NT2/D1 (cell line): ENCODE measurements at regions not wholly inside any gene's neighbourhood (a gene's known extent, or its start where the extent isn't known, plus 50 kb on each side); places are given as distances from the start of the nearest gene placed in this dataset.
"Not testable (repeated sequence)": the region's sequence is repeated elsewhere in the genome, so short reads cannot be mapped to it uniquely, and the experiment has no call there.

ENCODE experiments used
- SUZ12 ChIP-seq: IDR thresholded peaks from 2 replicates; pipeline ENCODE4 v1.6.1; 2011; ENCODE audit not compliant: insufficient read length, insufficient read depth; ENCODE audit errors: extremely low read depth
- YY1 ChIP-seq: IDR thresholded peaks from 2 replicates; pipeline ENCODE4 v1.6.1; 2011; ENCODE audit not compliant: insufficient read length, insufficient read depth

GRCh38 chr12:127140864-127141484, 1126.0 kb upstream of the TMEM132C start:
- not testable (repeated sequence) for TF ChIP-seq YY1, SUZ12
